ENCODE measurements at regions not wholly inside any gene's neighbourhood (a gene's known extent, or its start where the extent isn't known, plus 50 kb on each side); places are given as distances from the start of the nearest gene placed in this dataset.

DNA sequence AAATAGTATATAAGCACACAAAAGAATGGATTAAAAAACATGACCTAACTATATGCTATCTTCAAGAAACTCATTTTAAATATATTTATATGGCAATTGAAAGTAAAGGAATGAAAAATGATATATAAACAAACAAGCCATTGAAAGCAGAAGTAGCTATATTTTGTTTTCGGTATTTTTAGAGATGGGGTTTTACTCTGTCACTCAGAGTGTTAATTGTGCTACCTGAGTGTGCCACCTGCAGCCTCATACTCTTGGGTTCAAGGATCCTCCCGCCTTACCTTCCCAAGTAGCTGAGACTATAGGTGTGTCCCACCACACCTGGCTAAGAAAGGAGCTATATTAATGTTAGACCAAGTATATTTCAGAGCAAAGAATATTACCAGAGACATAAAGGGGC, 624.1 kb downstream of the BUD13 start:
- TF ChIP-seq, protein P1, sequence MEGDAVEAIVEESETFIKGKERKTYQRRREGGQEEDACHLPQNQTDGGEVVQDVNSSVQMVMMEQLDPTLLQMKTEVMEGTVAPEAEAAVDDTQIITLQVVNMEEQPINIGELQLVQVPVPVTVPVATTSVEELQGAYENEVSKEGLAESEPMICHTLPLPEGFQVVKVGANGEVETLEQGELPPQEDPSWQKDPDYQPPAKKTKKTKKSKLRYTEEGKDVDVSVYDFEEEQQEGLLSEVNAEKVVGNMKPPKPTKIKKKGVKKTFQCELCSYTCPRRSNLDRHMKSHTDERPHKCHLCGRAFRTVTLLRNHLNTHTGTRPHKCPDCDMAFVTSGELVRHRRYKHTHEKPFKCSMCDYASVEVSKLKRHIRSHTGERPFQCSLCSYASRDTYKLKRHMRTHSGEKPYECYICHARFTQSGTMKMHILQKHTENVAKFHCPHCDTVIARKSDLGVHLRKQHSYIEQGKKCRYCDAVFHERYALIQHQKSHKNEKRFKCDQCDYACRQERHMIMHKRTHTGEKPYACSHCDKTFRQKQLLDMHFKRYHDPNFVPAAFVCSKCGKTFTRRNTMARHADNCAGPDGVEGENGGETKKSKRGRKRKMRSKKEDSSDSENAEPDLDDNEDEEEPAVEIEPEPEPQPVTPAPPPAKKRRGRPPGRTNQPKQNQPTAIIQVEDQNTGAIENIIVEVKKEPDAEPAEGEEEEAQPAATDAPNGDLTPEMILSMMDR (IDR thresholded peaks at IDR 0.05): no peak
- TF ChIP-seq POLR2A (IDR thresholded peaks at IDR 0.05): no peak
- no peak for TF ChIP-seq POLR2AphosphoS5 (IDR thresholded peaks at IDR 0.05)

Data from prostate gland (tissue), 2 donors.